ENCODE measurements at regions not wholly inside any gene's neighbourhood (a gene's known extent, or its start where the extent isn't known, plus 50 kb on each side); places are given as distances from the start of the nearest gene placed in this dataset.

- TF ChIP-seq CTCF (conservative IDR thresholded peaks at IDR 0.05; ENCODE audit: low read depth in 2 of 2) (no peak), STAT1 (IDR thresholded peaks at IDR 0.05; ENCODE audit: unreplicated experiment) (no peak), EZH2 (IDR thresholded peaks at IDR 0.05; ENCODE audit: low read depth, unreplicated experiment) (no peak), ETS1 (IDR thresholded peaks at IDR 0.05) (no peak), POLR2AphosphoS5 (IDR thresholded peaks at IDR 0.05; ENCODE audit: low read depth) (no peak), REST (IDR thresholded peaks at IDR 0.05; ENCODE audit: unreplicated experiment) (no peak), EZH2phosphoT487 (IDR thresholded peaks at IDR 0.05; ENCODE audit: unreplicated experiment) (no peak), ZNF114 (CRISPR knock-in tag; IDR thresholded peaks at IDR 0.05) (no peak), CREB1 (CRISPR knock-in tag; IDR thresholded peaks at IDR 0.05; ENCODE audit: low read depth) (no peak), JUNB (IDR thresholded peaks at IDR 0.05; ENCODE audit: unreplicated experiment) (no peak)
Observed at GRCh38 chr18:45208164-45208563, 407.1 kb upstream of the SLC14A2 start.
